HepG2 (cell line): ENCODE measurements at regions not wholly inside any gene's neighbourhood (a gene's known extent, or its start where the extent isn't known, plus 50 kb on each side); places are given as distances from the start of the nearest gene placed in this dataset.

Experiments
- ATAC-seq: fragments of 200-7000 bp; cut with Tn5 transposase; 3 replicates; pipeline ENCODE4 v1.9.1; 2020; ENCODE audit warnings: mild to moderate bottlenecking, moderate library complexity
- BruUV-seq: library from RNA; stranded (reverse); fragments of 400-500 nt; replicated peaks from 2 replicates; lab custom pipeline; 2021; lab: Mats Ljungman, UMichigan
- CTCF ChIA-PET: fragments of 300-600 bp; formaldehyde crosslinking; extraction: SDS; loops from one replicate; lab custom pipeline; 2021; ENCODE audit warnings: low total read pairs, inconsistent platforms, low intra/inter-chr PET ratio; lab: Yijun Ruan, JAX
- POLR2A ChIA-PET: fragments of 350-600 bp; sonication (Branson Sonifier 250); formaldehyde crosslinking; loops from one replicate; lab custom pipeline; 2020; ENCODE audit warnings: antibody characterized with exemption, inconsistent platforms; lab: Yijun Ruan, JAX
- DNase-seq: peaks from one replicate; pipeline ENCODE4 v3.0.0-alpha.2; 2015; ENCODE audit warnings: low spot score
- FAIRE-seq: peaks from 3 replicates; lab custom pipeline; 2011; peaks lifted over from hg19 to GRCh38; lab: Jason Lieb, UNC
- H2AFZ ChIP-seq: one replicate; pipeline ENCODE4 v1.6.1; 2011; ENCODE audit warnings: low read length, inconsistent platforms
- H3K27ac ChIP-seq: fragments of 300-600 bp; 3 replicates; pipeline ENCODE4 v1.8.0; 2011; ENCODE audit warnings: mixed run types, mild to moderate bottlenecking, mixed read lengths, low read length, inconsistent platforms; ENCODE audit not compliant: insufficient read depth; ENCODE audit errors: extremely low read length
- H3K27me3 ChIP-seq, 2 experiments: fragments of 200-600 bp in 1 of 2; 2 replicates in 1 of 2; 3 replicates in 1 of 2; pipeline versions ENCODE4 v1.6.0 to v1.8.0; 2011; ENCODE audit warnings: low read length in 2 of 2, mild to moderate bottlenecking in 2 of 2, moderate library complexity in 2 of 2, inconsistent platforms in 1 of 2; ENCODE audit not compliant: insufficient read depth in 2 of 2, control insufficient read depth in 1 of 2
- H3K36me3 ChIP-seq, 2 experiments: fragments of 200-600 bp in 1 of 2; replicated peaks in 1 of 2; 2 replicates in 1 of 2; 3 replicates in 1 of 2; pipeline versions ENCODE4 v1.5.1 to v1.8.0; 2011; ENCODE audit warnings: low read length in 2 of 2, inconsistent platforms in 1 of 2; ENCODE audit not compliant: insufficient read depth in 2 of 2, control insufficient read depth in 1 of 2
- H3K4me1 ChIP-seq: 2 replicates; pipeline ENCODE4 v1.5.1; 2012; ENCODE audit warnings: low read length, inconsistent platforms; ENCODE audit not compliant: insufficient read depth
- H3K4me2 ChIP-seq: 2 replicates; pipeline ENCODE4 v1.6.0; 2011; ENCODE audit warnings: low read depth, low read length, inconsistent platforms
- H3K4me3 ChIP-seq, 3 experiments: fragments of 200-600 bp in 1 of 3; sonication (generic), shearing (Covaris generic) in 1 of 3; replicated peaks in 1 of 3; 2 replicates each; pipeline ENCODE4 v1.5.1; 2011 to 2016; ENCODE audit warnings: low read length in 3 of 3, inconsistent platforms in 2 of 3, low read depth in 2 of 3, mild to moderate bottlenecking in 2 of 3, control low read depth in 1 of 3, mixed read lengths in 1 of 3; ENCODE audit not compliant: insufficient read depth in 1 of 3
- H3K79me2 ChIP-seq: one replicate; pipeline ENCODE4 v1.6.1; 2011; ENCODE audit warnings: low read length, inconsistent platforms; ENCODE audit not compliant: insufficient read depth
- H3K9ac ChIP-seq: 2 replicates; pipeline ENCODE4 v1.6.0; 2011; ENCODE audit warnings: mild to moderate bottlenecking, low read depth, low read length, inconsistent platforms; ENCODE audit not compliant: insufficient read depth
- H3K9me3 ChIP-seq: 2 replicates; pipeline ENCODE4 v1.5.1; 2012; ENCODE audit warnings: mild to moderate bottlenecking, low read length
- H4K20me1 ChIP-seq: 2 replicates; pipeline ENCODE4 v1.6.0; 2011; ENCODE audit warnings: inconsistent platforms, mild to moderate bottlenecking, low read length, moderate library complexity; ENCODE audit not compliant: insufficient read depth
- ASH2L ChIP-seq: fragments of 300-600, 200-600 bp; sonication (generic); IDR thresholded peaks from 2 replicates; pipeline ENCODE4 v1.7.0; 2017; ENCODE audit warnings: low read depth, mild to moderate bottlenecking, moderate library complexity, mixed read lengths, low read length; ENCODE audit not compliant: insufficient read length
- FOXP4 ChIP-seq: sonication (generic); formaldehyde crosslinking; IDR thresholded peaks from 2 replicates; pipeline ENCODE4 v1.4.0; 2020; ENCODE audit warnings: missing genetic modification reagents
- HNF4G ChIP-seq, 2 experiments: sonication (generic) in 1 of 2; formaldehyde crosslinking in 1 of 2; IDR thresholded peaks; 2 replicates each; pipeline versions ENCODE4 v1.4.0 to v1.6.1; 2011 to 2020; ENCODE audit warnings: borderline replicate concordance in 2 of 2, low read depth in 2 of 2, mild to moderate bottlenecking in 2 of 2, low read length in 1 of 2, missing genetic modification reagents in 1 of 2, moderate library complexity in 1 of 2
- MAFK ChIP-seq, 2 experiments: IDR thresholded peaks in 1 of 2; conservative IDR thresholded peaks in 1 of 2; 2 replicates each; pipeline ENCODE4 v1.6.1; 2011; ENCODE audit warnings: improper control_type of control experiment in 2 of 2, low read length in 2 of 2
- NR2F6 ChIP-seq, 2 experiments: IDR thresholded peaks; 2 replicates each; pipeline ENCODE4 v1.6.1; 2016; ENCODE audit warnings: antibody characterized with exemption in 1 of 2, mild to moderate bottlenecking in 1 of 2
- PPARG ChIP-seq: conservative IDR thresholded peaks from 2 replicates; pipeline ENCODE4 v1.6.1; 2016; ENCODE audit warnings: missing biosample characterization, missing genetic modification reagents
- SALL1 ChIP-seq: sonication (generic); formaldehyde crosslinking; IDR thresholded peaks from 2 replicates; pipeline ENCODE4 v1.8.0; 2022; ENCODE audit warnings: mild to moderate bottlenecking, missing genetic modification reagents
- TCF7 ChIP-seq: sonication (generic); IDR thresholded peaks from 2 replicates; pipeline ENCODE4 v1.6.1; 2016; ENCODE audit warnings: antibody characterized with exemption, low read depth
- ZNF607 ChIP-seq: sonication (generic); formaldehyde crosslinking; IDR thresholded peaks from 2 replicates; pipeline ENCODE4 v1.5.1; 2020; ENCODE audit warnings: missing genetic modification reagents, mild to moderate bottlenecking, borderline replicate concordance
- ZNF710 ChIP-seq: sonication (generic); formaldehyde crosslinking; IDR thresholded peaks from 2 replicates; pipeline ENCODE4 v1.5.0; 2020; ENCODE audit warnings: mild to moderate bottlenecking, missing genetic modification reagents, borderline replicate concordance
- WGBS: methylation state at CpG from one replicate; pipeline ENCODE4 v1.1.6; 2017; ENCODE audit warnings: low lambda C conversion rate; 5-methylcytosine and 5-hydroxymethylcytosine counted together
- in situ Hi-C: cut with HindIII; loops from 2 replicates; pipeline ENCODE4 v1.10.0; 2017; ENCODE audit warnings: low pct_unique_long_range_greater_than_20kb; ENCODE audit not compliant: extremely low pct_ligation_motif_present
- intact Hi-C: fragments of 100-400 bp; cut with micrococcal nuclease; formaldehyde crosslinking; loops from one replicate; pipeline ENCODE4 v1.10.0; 2022; ENCODE audit not compliant: unreplicated experiment
- TF ChIP-seq, protein P1 (sequence below): sonication (generic); formaldehyde crosslinking; IDR thresholded peaks from 2 replicates; pipeline ENCODE4 v1.5.1; 2020; ENCODE audit warnings: mild to moderate bottlenecking, missing genetic modification reagents, borderline replicate concordance
- TF ChIP-seq, protein P2 (sequence below): IDR thresholded peaks from 2 replicates; pipeline ENCODE4 v1.6.1; 2016; ENCODE audit warnings: low read depth
- TF ChIP-seq, protein P3 (sequence below): sonication (generic); formaldehyde crosslinking; IDR thresholded peaks from 2 replicates; pipeline ENCODE4 v1.4.0; 2020; ENCODE audit warnings: missing genetic modification reagents, borderline replicate concordance

- intact Hi-C loops (no loop called here), in situ Hi-C loops (no loop called here)
- Histone ChIP-seq H3K4me3 (0 out of 6 replicates have a peak overlapping the region, but pooled peaks of 1 of the 3 experiments have one; percentile 16), H3K9me3 (peaks cover 4% of the 10 kb centered on the region; the same call in 1 of the 2 replicates), H3K27me3 (no peaks in the 10 kb centered on the region), H4K20me1 (no peaks in the 10 kb centered on the region), H3K4me2 (no peak overlapping the region; the same call in 1 of the 2 replicates), H3K79me2 (no peaks in the 10 kb centered on the region), H3K36me3 (no peaks in the 10 kb centered on the region), H2AFZ (no peak overlapping the region), H3K27ac (no peak overlapping the region), H3K9ac (no peak overlapping the region), H3K4me1 (peaks cover 6% of the 10 kb centered on the region)
- ATAC-seq (peak; percentile 94), DNase-seq (peak; percentile 40), FAIRE-seq (no peak)
- CTCF ChIA-PET = no interaction called here
- BruUV-seq = no TSS peak
- POLR2A ChIA-PET = no interaction called here
- WGBS = 0% methylated on average over 2 of the region's 2 CpGs
- TF ChIP-seq TCF7 (peak; percentile 68), PPARG (CRISPR knock-in tag) (0 out of 2 replicates have a peak, but pooled peaks have one; percentile 38), MAFK (conservative IDR thresholded peaks at IDR 0.05 in 1 of 2, IDR thresholded peaks at IDR 0.05 in 1 of 2; ENCODE audit: low read length in 2 of 2) (peak; percentile 100), SALL1 (peak; percentile 32; the same call in 1 of the 2 replicates), NR2F6 (IDR thresholded peaks at IDR 0.05) (no peak), NR2F6 (CRISPR knock-in tag; IDR thresholded peaks at IDR 0.05) (peak; percentile 26; the same call in 1 of the 2 replicates), ASH2L (peak; percentile 21), FOXP4 (peak; percentile 43; the same call in 1 of the 2 replicates), ZNF607 (CRISPR knock-in tag) (no peak), ZNF710 (CRISPR knock-in tag) (peak; percentile 96), HNF4G (IDR thresholded peaks at IDR 0.05; ENCODE audit: borderline replicate concordance, low read depth, low read length) (peak; percentile 5; the same call in 1 of the 2 replicates), HNF4G (CRISPR knock-in tag; IDR thresholded peaks at IDR 0.05; ENCODE audit: borderline replicate concordance, low read depth) (no peak)
- TF ChIP-seq, protein P1, sequence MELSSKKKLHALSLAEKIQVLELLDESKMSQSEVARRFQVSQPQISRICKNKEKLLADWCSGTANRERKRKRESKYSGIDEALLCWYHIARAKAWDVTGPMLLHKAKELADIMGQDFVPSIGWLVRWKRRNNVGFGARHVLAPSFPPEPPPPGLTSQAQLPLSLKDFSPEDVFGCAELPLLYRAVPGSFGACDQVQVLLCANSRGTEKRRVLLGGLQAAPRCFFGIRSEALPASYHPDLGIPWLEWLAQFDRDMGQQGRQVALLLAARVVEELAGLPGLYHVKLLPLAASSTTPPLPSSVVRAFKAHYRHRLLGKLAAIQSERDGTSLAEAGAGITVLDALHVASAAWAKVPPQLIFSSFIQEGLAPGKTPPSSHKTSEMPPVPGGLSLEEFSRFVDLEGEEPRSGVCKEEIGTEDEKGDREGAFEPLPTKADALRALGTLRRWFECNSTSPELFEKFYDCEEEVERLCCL = no peak
- TF ChIP-seq, protein P2, sequence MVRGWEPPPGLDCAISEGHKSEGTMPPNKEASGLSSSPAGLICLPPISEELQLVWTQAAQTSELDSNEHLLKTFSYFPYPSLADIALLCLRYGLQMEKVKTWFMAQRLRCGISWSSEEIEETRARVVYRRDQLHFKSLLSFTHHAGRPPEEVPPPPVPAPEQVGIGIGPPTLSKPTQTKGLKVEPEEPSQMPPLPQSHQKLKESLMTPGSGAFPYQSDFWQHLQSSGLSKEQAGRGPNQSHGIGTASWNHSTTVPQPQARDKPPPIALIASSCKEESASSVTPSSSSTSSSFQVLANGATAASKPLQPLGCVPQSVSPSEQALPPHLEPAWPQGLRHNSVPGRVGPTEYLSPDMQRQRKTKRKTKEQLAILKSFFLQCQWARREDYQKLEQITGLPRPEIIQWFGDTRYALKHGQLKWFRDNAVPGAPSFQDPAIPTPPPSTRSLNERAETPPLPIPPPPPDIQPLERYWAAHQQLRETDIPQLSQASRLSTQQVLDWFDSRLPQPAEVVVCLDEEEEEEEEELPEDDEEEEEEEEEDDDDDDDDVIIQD = 0 out of 2 replicates have a peak, but pooled peaks have one; percentile 32
- TF ChIP-seq, protein P3, sequence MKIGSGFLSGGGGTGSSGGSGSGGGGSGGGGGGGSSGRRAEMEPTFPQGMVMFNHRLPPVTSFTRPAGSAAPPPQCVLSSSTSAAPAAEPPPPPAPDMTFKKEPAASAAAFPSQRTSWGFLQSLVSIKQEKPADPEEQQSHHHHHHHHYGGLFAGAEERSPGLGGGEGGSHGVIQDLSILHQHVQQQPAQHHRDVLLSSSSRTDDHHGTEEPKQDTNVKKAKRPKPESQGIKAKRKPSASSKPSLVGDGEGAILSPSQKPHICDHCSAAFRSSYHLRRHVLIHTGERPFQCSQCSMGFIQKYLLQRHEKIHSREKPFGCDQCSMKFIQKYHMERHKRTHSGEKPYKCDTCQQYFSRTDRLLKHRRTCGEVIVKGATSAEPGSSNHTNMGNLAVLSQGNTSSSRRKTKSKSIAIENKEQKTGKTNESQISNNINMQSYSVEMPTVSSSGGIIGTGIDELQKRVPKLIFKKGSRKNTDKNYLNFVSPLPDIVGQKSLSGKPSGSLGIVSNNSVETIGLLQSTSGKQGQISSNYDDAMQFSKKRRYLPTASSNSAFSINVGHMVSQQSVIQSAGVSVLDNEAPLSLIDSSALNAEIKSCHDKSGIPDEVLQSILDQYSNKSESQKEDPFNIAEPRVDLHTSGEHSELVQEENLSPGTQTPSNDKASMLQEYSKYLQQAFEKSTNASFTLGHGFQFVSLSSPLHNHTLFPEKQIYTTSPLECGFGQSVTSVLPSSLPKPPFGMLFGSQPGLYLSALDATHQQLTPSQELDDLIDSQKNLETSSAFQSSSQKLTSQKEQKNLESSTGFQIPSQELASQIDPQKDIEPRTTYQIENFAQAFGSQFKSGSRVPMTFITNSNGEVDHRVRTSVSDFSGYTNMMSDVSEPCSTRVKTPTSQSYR = peak; percentile 71; the same call in 1 of the 2 replicates
These were observed 957.8 kb downstream of the C4orf33 start for GRCh38 chr4:130053723-130054122.
